Neural cell (in vitro differentiated cells): ENCODE measurements at regions not wholly inside any gene's neighbourhood (a gene's known extent, or its start where the extent isn't known, plus 50 kb on each side); places are given as distances from the start of the nearest gene placed in this dataset.

Experiments used
- EP300 ChIP-seq: fragments of 450-650 bp; conservative IDR thresholded peaks from 2 replicates; pipeline ENCODE4 v1.6.1; 2014; ENCODE audit warnings: antibody characterized with exemption, mild to moderate bottlenecking, moderate library complexity; ENCODE audit not compliant: poor library complexity, severe bottlenecking
- EZH2 ChIP-seq: fragments of 200-600, 300-800 bp; shearing (Covaris generic), sonication (generic); IDR thresholded peaks from 2 replicates; pipeline ENCODE4 v1.6.1; 2014; ENCODE audit warnings: antibody characterized with exemption, low read length, borderline replicate concordance, mild to moderate bottlenecking; ENCODE audit not compliant: insufficient read depth, poor library complexity, severe bottlenecking
- POLR2AphosphoS5 ChIP-seq: IDR thresholded peaks from 2 replicates; pipeline ENCODE4 v1.6.1; 2012
- REST ChIP-seq: IDR thresholded peaks from 2 replicates; pipeline ENCODE4 v1.6.1; 2012; ENCODE audit warnings: borderline replicate concordance
- TF ChIP-seq, protein P1 (sequence below): fragments of 450-650 bp; IDR thresholded peaks from 2 replicates; pipeline ENCODE4 v1.5.1; 2014; ENCODE audit warnings: antibody characterized with exemption, mild to moderate bottlenecking, moderate library complexity; ENCODE audit not compliant: poor library complexity, severe bottlenecking

- TF ChIP-seq REST (no peak), EP300 (no peak), EZH2 (no peak), POLR2AphosphoS5 (peak; percentile 28)
- TF ChIP-seq, protein P1, sequence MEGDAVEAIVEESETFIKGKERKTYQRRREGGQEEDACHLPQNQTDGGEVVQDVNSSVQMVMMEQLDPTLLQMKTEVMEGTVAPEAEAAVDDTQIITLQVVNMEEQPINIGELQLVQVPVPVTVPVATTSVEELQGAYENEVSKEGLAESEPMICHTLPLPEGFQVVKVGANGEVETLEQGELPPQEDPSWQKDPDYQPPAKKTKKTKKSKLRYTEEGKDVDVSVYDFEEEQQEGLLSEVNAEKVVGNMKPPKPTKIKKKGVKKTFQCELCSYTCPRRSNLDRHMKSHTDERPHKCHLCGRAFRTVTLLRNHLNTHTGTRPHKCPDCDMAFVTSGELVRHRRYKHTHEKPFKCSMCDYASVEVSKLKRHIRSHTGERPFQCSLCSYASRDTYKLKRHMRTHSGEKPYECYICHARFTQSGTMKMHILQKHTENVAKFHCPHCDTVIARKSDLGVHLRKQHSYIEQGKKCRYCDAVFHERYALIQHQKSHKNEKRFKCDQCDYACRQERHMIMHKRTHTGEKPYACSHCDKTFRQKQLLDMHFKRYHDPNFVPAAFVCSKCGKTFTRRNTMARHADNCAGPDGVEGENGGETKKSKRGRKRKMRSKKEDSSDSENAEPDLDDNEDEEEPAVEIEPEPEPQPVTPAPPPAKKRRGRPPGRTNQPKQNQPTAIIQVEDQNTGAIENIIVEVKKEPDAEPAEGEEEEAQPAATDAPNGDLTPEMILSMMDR = peak; percentile 51
These were observed 65.9 kb upstream of the TNRC6C start for GRCh38 chr17:77892469-77893143.
